ENCODE measurements at regions not wholly inside any gene's neighbourhood (a gene's known extent, or its start where the extent isn't known, plus 50 kb on each side); places are given as distances from the start of the nearest gene placed in this dataset.
"Not testable (repeated sequence)": the region's sequence is repeated elsewhere in the genome, so short reads cannot be mapped to it uniquely, and the experiment has no call there.

- DNase-seq, result no peak
These were observed 102.7 kb downstream of the TENT5C start for GRCh38 chr1:117708323-117709248.

- DNase-seq, result no peak
These were observed 103.4 kb downstream of the TENT5C start for GRCh38 chr1:117709249-117709691.

- DNase-seq, result no peak
These were observed 104.9 kb downstream of the TENT5C start for GRCh38 chr1:117710710-117711109.

GRCh38 chr1:117712621-117713020, 106.8 kb downstream of the TENT5C start:
- no peak for DNase-seq

- no peak for DNase-seq
These were observed 108.7 kb downstream of the TENT5C start for GRCh38 chr1:117714546-117714945.

- not testable (repeated sequence) for DNase-seq
These were observed 110.2 kb downstream of the TENT5C start for GRCh38 chr1:117716030-117716429.

GRCh38 chr1:117717980-117718379, 112.1 kb downstream of the TENT5C start:
- not testable (repeated sequence) for DNase-seq

- DNase-seq, result not testable (repeated sequence)
These were observed 112.7 kb downstream of the TENT5C start for GRCh38 chr1:117718596-117718995.

- no peak for DNase-seq
These were observed 113.2 kb downstream of the TENT5C start for GRCh38 chr1:117719004-117719403.

- DNase-seq, result no peak
These were observed 126.4 kb downstream of the TENT5C start for GRCh38 chr1:117732065-117732797.

- DNase-seq, result no peak
These were observed 127.1 kb downstream of the TENT5C start for GRCh38 chr1:117732956-117733355.

- DNase-seq, result no peak
These were observed 128.6 kb downstream of the TENT5C start for GRCh38 chr1:117734403-117734802.

GRCh38 chr1:117735045-117735992, 129.5 kb downstream of the TENT5C start:
- DNase-seq, result peak in 2 of 5 donors; percentile 19 to 56

- no peak for DNase-seq
These were observed 133.7 kb downstream of the TENT5C start for GRCh38 chr1:117739504-117739903.

GRCh38 chr1:117740496-117740895, 134.6 kb downstream of the TENT5C start:
- DNase-seq, result no peak

- DNase-seq, result not testable (repeated sequence)
These were observed 140.7 kb downstream of the TENT5C start for GRCh38 chr1:117746565-117746964.

GRCh38 chr1:117747605-117748004, 141.8 kb downstream of the TENT5C start:
- no peak for DNase-seq

GRCh38 chr1:117751321-117751720, 145.5 kb downstream of the TENT5C start:
- DNase-seq, result no peak

- no peak for DNase-seq
These were observed 146.8 kb downstream of the TENT5C start for GRCh38 chr1:117752661-117753060.

GRCh38 chr1:117753232-117753631, 147.4 kb downstream of the TENT5C start:
- DNase-seq, result no peak

GRCh38 chr1:117753652-117754051, 147.8 kb downstream of the TENT5C start:
- peak in 1 of 5 donors; percentile 20 for DNase-seq
